Chondrocyte (in vitro differentiated cells): ENCODE measurements at regions not wholly inside any gene's neighbourhood (a gene's known extent, or its start where the extent isn't known, plus 50 kb on each side); places are given as distances from the start of the nearest gene placed in this dataset.

Experiments used
- DNase-seq: peaks from one replicate; pipeline ENCODE4 v3.0.0; 2021; ENCODE audit warnings: mixed read lengths, low spot score
- H3K27ac Mint-ChIP-seq: one replicate; pipeline ENCODE4 v1.8.0; 2021; ENCODE audit warnings: mild to moderate bottlenecking, moderate library complexity, mixed read lengths; ENCODE audit not compliant: unreplicated experiment
- H3K27me3 Mint-ChIP-seq: 2 replicates; pipeline ENCODE4 v1.8.0; 2021; ENCODE audit warnings: low read depth, mixed read lengths
- H3K36me3 Mint-ChIP-seq: 2 replicates; pipeline ENCODE4 v1.8.0; 2021; ENCODE audit warnings: low read depth, mixed read lengths
- H3K4me1 Mint-ChIP-seq: 2 replicates; pipeline ENCODE4 v1.8.0; 2021; ENCODE audit warnings: low read depth, mild to moderate bottlenecking, mixed read lengths
- H3K4me3 Mint-ChIP-seq: one replicate; pipeline ENCODE4 v1.8.0; 2021; ENCODE audit warnings: mild to moderate bottlenecking, moderate library complexity, mixed read lengths; ENCODE audit not compliant: unreplicated experiment
- H3K9me3 Mint-ChIP-seq: 2 replicates; pipeline ENCODE4 v1.8.0; 2021; ENCODE audit warnings: low read depth, mixed read lengths
- CTCF ChIP-seq: fragments of 200-600 bp; sonication (generic); IDR thresholded peaks from 2 replicates; pipeline ENCODE4 v1.5.0; 2021; ENCODE audit warnings: antibody characterized with exemption, mild to moderate bottlenecking, moderate library complexity

GRCh38 chr2:200223205-200223784, 83.2 kb upstream of the SPATS2L start:
- no peak for TF ChIP-seq CTCF
- no peaks in the 10 kb centered on the region for H3K27me3 Mint-ChIP-seq
- peaks cover 2% of the 10 kb centered on the region for H3K9me3 Mint-ChIP-seq
- H3K4me1 Mint-ChIP-seq: peaks cover 42% of the 10 kb centered on the region
- peak overlapping the region; percentile 15 for H3K27ac Mint-ChIP-seq
- H3K36me3 Mint-ChIP-seq: no peaks in the 10 kb centered on the region
- H3K4me3 Mint-ChIP-seq: no peak overlapping the region
- DNase-seq: no peak

GRCh38 chr2:200225951-200226350, 80.5 kb upstream of the SPATS2L start:
- H3K27me3 Mint-ChIP-seq: no peaks in the 10 kb centered on the region
- DNase-seq: no peak
- H3K4me1 Mint-ChIP-seq: peaks cover 36% of the 10 kb centered on the region
- H3K4me3 Mint-ChIP-seq: no peak overlapping the region
- TF ChIP-seq CTCF: no peak
- H3K9me3 Mint-ChIP-seq: peaks cover 2% of the 10 kb centered on the region
- peak overlapping the region; percentile 18 for H3K27ac Mint-ChIP-seq
- no peaks in the 10 kb centered on the region for H3K36me3 Mint-ChIP-seq

GRCh38 chr2:200226451-200227426, 79.8 kb upstream of the SPATS2L start:
- peak overlapping the region; percentile 55 for H3K27ac Mint-ChIP-seq
- DNase-seq: no peak
- peaks cover 34% of the 10 kb centered on the region for H3K4me1 Mint-ChIP-seq
- peak overlapping the region; percentile 3 for H3K4me3 Mint-ChIP-seq
- no peak for TF ChIP-seq CTCF
- no peaks in the 10 kb centered on the region for H3K27me3 Mint-ChIP-seq
- peaks cover 2% of the 10 kb centered on the region for H3K9me3 Mint-ChIP-seq
- H3K36me3 Mint-ChIP-seq: no peaks in the 10 kb centered on the region

- H3K27ac Mint-ChIP-seq: no peak overlapping the region
Observed at GRCh38 chr2:200230716-200231115, 75.8 kb upstream of the SPATS2L start.

More at GRCh38 chr2:200230716-200231115, 75.8 kb upstream of the SPATS2L start:
- no peaks in the 10 kb centered on the region for H3K27me3 Mint-ChIP-seq
- peaks cover 16% of the 10 kb centered on the region for H3K4me1 Mint-ChIP-seq
- H3K36me3 Mint-ChIP-seq: no peaks in the 10 kb centered on the region
- H3K4me3 Mint-ChIP-seq: no peak overlapping the region
- peaks cover 3% of the 10 kb centered on the region for H3K9me3 Mint-ChIP-seq
- no peak for DNase-seq
- TF ChIP-seq CTCF: no peak
